IPS-20b (cell line): ENCODE measurements at regions not wholly inside any gene's neighbourhood (a gene's known extent, or its start where the extent isn't known, plus 50 kb on each side); places are given as distances from the start of the nearest gene placed in this dataset.

ENCODE experiments used
- H3K27ac ChIP-seq: one replicate; pipeline ENCODE4 v1.5.1; 2013; ENCODE audit warnings: low read length
- H3K27me3 ChIP-seq: 2 replicates; pipeline ENCODE4 v1.6.1; 2013; ENCODE audit warnings: mild to moderate bottlenecking, low read length, inconsistent platforms; ENCODE audit not compliant: insufficient read depth
- H3K36me3 ChIP-seq: 2 replicates; pipeline ENCODE4 v1.6.1; 2013; ENCODE audit warnings: low read depth, mild to moderate bottlenecking, inconsistent platforms, low read length, moderate library complexity; ENCODE audit not compliant: insufficient read depth
- H3K4me1 ChIP-seq: 2 replicates; pipeline ENCODE4 v1.6.1; 2013; ENCODE audit warnings: mild to moderate bottlenecking, control low read depth, inconsistent platforms, low read length, moderate library complexity; ENCODE audit not compliant: insufficient read depth
- H3K4me3 ChIP-seq: 2 replicates; pipeline ENCODE4 v1.5.1; 2013; ENCODE audit warnings: mild to moderate bottlenecking, low read length, inconsistent platforms
- H3K9ac ChIP-seq: 2 replicates; pipeline ENCODE4 v1.6.1; 2013; ENCODE audit warnings: low read depth, mild to moderate bottlenecking, inconsistent platforms, low read length, moderate library complexity
- H3K9me3 ChIP-seq: 2 replicates; pipeline ENCODE4 v1.6.1; 2013; ENCODE audit warnings: mild to moderate bottlenecking, low read depth, low read length, inconsistent platforms; ENCODE audit not compliant: insufficient read depth

DNA sequence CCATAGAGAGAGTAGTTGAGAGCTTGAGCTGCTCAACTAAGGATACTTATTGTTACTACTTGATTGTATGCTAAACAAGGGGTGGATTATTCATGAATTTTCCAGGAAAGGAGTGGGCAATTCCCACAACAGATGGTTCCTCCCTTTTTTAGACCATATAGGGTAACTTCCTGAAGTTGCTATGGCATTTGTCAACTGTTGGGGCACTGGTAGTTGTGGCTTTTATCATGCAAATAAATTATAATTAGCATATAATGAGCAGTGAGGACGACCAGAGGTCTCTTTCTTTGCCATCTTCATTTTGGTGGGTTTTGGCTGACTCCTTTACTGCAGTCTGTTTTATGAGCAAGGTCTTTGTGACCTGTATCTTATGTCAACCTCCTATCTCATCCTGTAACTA lies 1403.5 kb upstream of the PABPC4L start:
- H3K27ac ChIP-seq: no peak overlapping the region
- H3K4me1 ChIP-seq: no peaks in the 10 kb centered on the region
- H3K36me3 ChIP-seq: no peaks in the 10 kb centered on the region
- peaks cover 4% of the 10 kb centered on the region; the same call in 1 of the 2 replicates for H3K9me3 ChIP-seq
- no peak overlapping the region for H3K9ac ChIP-seq
- H3K4me3 ChIP-seq: no peak overlapping the region
- H3K27me3 ChIP-seq: no peaks in the 10 kb centered on the region

GRCh38 chr4:135604531-135604930 lies 1402.9 kb upstream of the PABPC4L start:
- H3K9me3 ChIP-seq: peaks cover 7% of the 10 kb centered on the region; the same call in 1 of the 2 replicates
- no peak overlapping the region for H3K27ac ChIP-seq
- H3K4me3 ChIP-seq: no peak overlapping the region
- H3K27me3 ChIP-seq: no peaks in the 10 kb centered on the region
- no peaks in the 10 kb centered on the region for H3K4me1 ChIP-seq
- H3K36me3 ChIP-seq: no peaks in the 10 kb centered on the region
- no peak overlapping the region for H3K9ac ChIP-seq

- Histone ChIP-seq H3K4me3 (no peak overlapping the region), H3K27ac (no peak overlapping the region), H3K9ac (no peak overlapping the region), H3K9me3 (peaks cover 37% of the 10 kb centered on the region), H3K4me1 (no peaks in the 10 kb centered on the region), H3K36me3 (no peaks in the 10 kb centered on the region), H3K27me3 (no peaks in the 10 kb centered on the region)
Measured at GRCh38 chr4:135601351-135601750, 1399.8 kb upstream of the PABPC4L start.

DNA sequence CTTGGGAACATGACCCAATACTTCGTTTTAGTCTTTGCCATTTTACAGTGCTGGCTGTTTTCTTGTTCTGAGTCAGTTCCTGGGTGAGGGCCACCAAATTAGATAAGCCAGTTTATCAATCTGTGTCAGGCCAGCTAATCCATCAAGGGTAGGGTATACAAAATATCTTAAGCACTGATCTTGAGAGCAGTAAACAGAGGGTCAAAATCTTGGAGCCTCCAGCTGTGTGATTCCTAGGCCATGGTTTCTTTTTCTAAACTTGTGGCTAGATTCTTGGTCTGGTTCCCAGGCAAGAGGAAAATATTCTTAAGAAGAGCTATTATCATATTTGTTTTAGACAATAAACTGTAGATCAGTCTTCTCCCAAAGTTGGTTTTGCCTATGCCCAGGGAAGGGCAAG lies 1396.6 kb upstream of the PABPC4L start:
- H3K36me3 ChIP-seq: no peaks in the 10 kb centered on the region
- H3K9me3 ChIP-seq: peaks cover 45% of the 10 kb centered on the region
- no peaks in the 10 kb centered on the region for H3K4me1 ChIP-seq
- no peaks in the 10 kb centered on the region for H3K27me3 ChIP-seq
- H3K27ac ChIP-seq: no peak overlapping the region
- H3K4me3 ChIP-seq: no peak overlapping the region
- H3K9ac ChIP-seq: no peak overlapping the region

- no peaks in the 10 kb centered on the region for H3K4me1 ChIP-seq
- H3K27ac ChIP-seq: no peak overlapping the region
- no peaks in the 10 kb centered on the region for H3K27me3 ChIP-seq
- peaks cover 38% of the 10 kb centered on the region for H3K9me3 ChIP-seq
- H3K9ac ChIP-seq: no peak overlapping the region
- no peaks in the 10 kb centered on the region for H3K36me3 ChIP-seq
- H3K4me3 ChIP-seq: no peak overlapping the region
Measured at GRCh38 chr4:135594521-135594920, 1392.9 kb upstream of the PABPC4L start.

DNA sequence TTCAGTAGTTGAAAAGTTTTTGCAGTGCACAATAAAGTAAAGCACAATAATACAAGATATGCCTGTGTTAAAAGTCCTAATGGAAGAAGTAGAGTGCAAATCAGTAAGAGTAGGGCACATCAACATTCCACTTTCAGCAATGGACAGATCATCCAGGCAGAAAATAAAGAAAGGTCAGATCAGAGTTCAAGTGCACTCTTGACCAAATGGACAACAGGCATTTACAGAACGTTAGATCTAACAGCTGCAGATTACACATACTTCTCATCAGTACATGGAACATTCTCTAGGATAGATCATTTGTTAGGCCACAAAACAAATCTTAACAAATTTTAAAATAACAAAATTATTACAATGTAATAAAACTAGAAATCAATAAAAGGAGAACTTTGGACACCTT lies 1373.5 kb upstream of the PABPC4L start:
- Histone ChIP-seq H3K36me3 (no peaks in the 10 kb centered on the region), H3K9me3 (no peaks in the 10 kb centered on the region), H3K4me3 (no peak overlapping the region), H3K27ac (no peak overlapping the region), H3K9ac (no peak overlapping the region), H3K4me1 (peaks cover 3% of the 10 kb centered on the region; the same call in 1 of the 2 replicates), H3K27me3 (no peaks in the 10 kb centered on the region)

DNA sequence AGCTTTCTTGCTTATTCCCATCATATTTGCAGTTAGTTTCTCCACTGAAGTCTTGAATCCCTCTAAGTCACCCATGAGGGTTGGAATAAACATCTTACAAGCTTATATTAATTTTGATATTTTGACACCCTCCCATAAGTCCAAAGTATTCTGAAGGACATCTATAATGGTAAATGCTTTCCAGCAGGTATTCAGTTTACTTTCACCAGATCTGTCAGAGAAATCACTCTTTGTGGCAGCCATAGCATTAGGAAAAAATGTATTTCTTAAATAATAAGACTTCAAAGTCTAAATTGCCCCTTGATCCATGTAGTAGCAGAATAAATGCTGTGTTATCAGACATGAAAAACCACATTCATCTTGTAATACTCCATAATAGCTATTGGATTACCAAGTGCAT lies 1371.7 kb upstream of the PABPC4L start:
- Histone ChIP-seq H3K4me1 (no peaks in the 10 kb centered on the region), H3K27ac (no peak overlapping the region), H3K4me3 (no peak overlapping the region), H3K9me3 (no peaks in the 10 kb centered on the region), H3K36me3 (no peaks in the 10 kb centered on the region), H3K9ac (no peak overlapping the region), H3K27me3 (no peaks in the 10 kb centered on the region)

DNA sequence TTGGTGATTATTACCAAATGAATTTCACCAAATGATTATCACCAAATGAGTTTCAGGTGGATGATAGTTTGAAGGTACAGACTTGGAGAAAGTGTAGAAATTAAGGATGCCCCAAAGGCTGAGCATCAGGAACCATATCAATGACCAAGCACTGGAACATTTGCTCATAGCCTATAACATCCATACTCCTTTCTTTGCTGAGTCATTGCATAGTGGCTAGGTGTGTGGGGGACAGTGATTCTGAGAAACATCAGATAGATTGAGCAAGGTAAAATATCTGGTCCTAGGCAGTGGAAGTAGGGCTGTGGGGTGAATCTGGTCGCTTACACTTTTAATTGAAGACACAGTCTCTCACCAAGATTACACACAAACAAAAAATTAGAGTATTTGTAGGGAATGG lies 1362.5 kb upstream of the PABPC4L start:
- Histone ChIP-seq H3K9me3 (no peaks in the 10 kb centered on the region), H3K9ac (no peak overlapping the region), H3K4me3 (no peak overlapping the region), H3K27me3 (no peaks in the 10 kb centered on the region), H3K36me3 (no peaks in the 10 kb centered on the region), H3K4me1 (peaks cover 4% of the 10 kb centered on the region; the same call in 1 of the 2 replicates), H3K27ac (no peak overlapping the region)

- Histone ChIP-seq H3K27ac (no peak overlapping the region), H3K36me3 (no peaks in the 10 kb centered on the region), H3K9me3 (no peaks in the 10 kb centered on the region), H3K27me3 (no peaks in the 10 kb centered on the region), H3K4me1 (no peaks in the 10 kb centered on the region), H3K9ac (no peak overlapping the region), H3K4me3 (no peak overlapping the region)
Measured at GRCh38 chr4:135553213-135553612, 1351.6 kb upstream of the PABPC4L start.

DNA sequence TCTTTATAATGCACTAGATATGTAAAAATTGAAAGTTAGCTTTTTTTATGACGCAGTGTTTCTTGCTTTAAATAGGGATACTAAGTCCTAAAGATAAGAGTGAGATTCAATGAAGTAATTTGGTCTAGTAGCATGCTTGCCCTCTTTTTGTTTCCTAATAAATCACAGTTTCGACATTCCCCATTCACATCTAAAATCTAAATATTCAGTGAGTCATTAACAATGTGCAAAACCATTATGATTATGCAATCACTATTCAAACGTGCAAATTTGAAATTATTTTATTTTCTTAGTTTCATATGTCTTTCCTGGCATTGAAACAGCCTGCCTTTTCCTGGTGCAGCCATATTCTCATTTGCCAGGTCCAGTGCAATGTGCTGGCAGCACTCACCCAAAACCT lies 1350.5 kb upstream of the PABPC4L start:
- Histone ChIP-seq H3K9me3 (no peaks in the 10 kb centered on the region), H3K36me3 (no peaks in the 10 kb centered on the region), H3K4me1 (no peaks in the 10 kb centered on the region), H3K9ac (no peak overlapping the region), H3K27ac (no peak overlapping the region), H3K4me3 (no peak overlapping the region), H3K27me3 (no peaks in the 10 kb centered on the region)

GRCh38 chr4:135548711-135549110 lies 1347.1 kb upstream of the PABPC4L start:
- H3K9me3 ChIP-seq: no peaks in the 10 kb centered on the region
- H3K27me3 ChIP-seq: no peaks in the 10 kb centered on the region
- no peak overlapping the region for H3K4me3 ChIP-seq
- no peak overlapping the region for H3K9ac ChIP-seq
- H3K36me3 ChIP-seq: no peaks in the 10 kb centered on the region
- no peak overlapping the region for H3K27ac ChIP-seq
- H3K4me1 ChIP-seq: no peaks in the 10 kb centered on the region

- no peaks in the 10 kb centered on the region for H3K4me1 ChIP-seq
- no peak overlapping the region for H3K9ac ChIP-seq
- no peak overlapping the region for H3K27ac ChIP-seq
- no peak overlapping the region for H3K4me3 ChIP-seq
- H3K36me3 ChIP-seq: no peaks in the 10 kb centered on the region
- H3K9me3 ChIP-seq: no peaks in the 10 kb centered on the region
- H3K27me3 ChIP-seq: no peaks in the 10 kb centered on the region
Measured at GRCh38 chr4:135545616-135546317, 1344.2 kb upstream of the PABPC4L start.
